C4-2B (cell line): ENCODE measurements at regions not wholly inside any gene's neighbourhood (a gene's known extent, or its start where the extent isn't known, plus 50 kb on each side); places are given as distances from the start of the nearest gene placed in this dataset.

Experiments used
- H3K27ac ChIP-seq: fragments of 450-650 bp; 2 replicates; pipeline ENCODE4 v1.5.1; 2017
- CTCF ChIP-seq: fragments of 450-650 bp; conservative IDR thresholded peaks from 2 replicates; pipeline ENCODE4 v1.5.1; 2017; ENCODE audit warnings: mild to moderate bottlenecking
- ZFX ChIP-seq: fragments of 450-650 bp; IDR thresholded peaks from 2 replicates; pipeline ENCODE4 v1.6.1; 2017

DNA sequence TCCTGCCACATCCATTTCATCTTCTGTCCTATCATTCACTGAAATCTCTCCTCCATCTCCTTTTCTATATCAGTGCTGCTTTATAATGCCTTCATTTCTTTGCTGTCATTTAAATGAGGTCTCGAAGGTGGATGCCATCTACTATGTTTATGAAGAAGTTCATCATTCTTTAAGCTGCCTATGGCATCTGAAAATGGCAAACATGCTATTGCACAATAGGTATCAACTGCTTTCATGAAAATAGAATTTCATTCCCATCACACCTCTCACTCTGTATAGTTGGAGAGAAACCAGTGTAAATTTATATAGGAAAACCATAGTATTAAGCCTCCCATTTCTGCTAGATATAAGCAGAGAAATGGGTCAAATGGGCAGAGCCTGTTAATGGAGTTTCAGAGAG lies 100.2 kb downstream of the FGF9 start:
- H3K27ac ChIP-seq, result no peak overlapping the region
- TF ChIP-seq ZFX, result no peak
- no peak for TF ChIP-seq CTCF

DNA sequence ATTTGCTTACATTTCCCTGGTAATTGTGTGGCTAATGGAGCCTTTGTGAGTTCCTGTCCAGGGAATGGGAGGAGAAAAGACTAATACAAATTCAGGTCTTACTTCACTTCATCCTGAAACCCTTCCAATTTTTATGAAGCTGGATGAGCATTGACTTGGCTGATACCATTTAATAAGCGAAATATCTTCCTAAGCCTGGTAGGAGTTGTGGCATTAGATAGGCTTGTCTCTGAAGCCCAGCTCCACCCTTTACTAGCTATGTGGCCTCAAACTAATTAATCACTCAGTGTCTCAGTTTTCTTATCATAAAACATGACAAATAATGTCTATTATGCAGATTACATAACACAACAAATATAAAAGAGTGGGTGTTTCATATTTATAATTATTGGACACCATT lies 106.3 kb downstream of the FGF9 start:
- no peak overlapping the region for H3K27ac ChIP-seq
- TF ChIP-seq ZFX, result no peak
- no peak for TF ChIP-seq CTCF

GRCh38 chr13:21777813-21778212 lies 106.9 kb downstream of the FGF9 start:
- TF ChIP-seq ZFX, result no peak
- TF ChIP-seq CTCF, result 0 out of 2 replicates have a peak, but pooled peaks have one; percentile 0
- no peak overlapping the region for H3K27ac ChIP-seq

DNA sequence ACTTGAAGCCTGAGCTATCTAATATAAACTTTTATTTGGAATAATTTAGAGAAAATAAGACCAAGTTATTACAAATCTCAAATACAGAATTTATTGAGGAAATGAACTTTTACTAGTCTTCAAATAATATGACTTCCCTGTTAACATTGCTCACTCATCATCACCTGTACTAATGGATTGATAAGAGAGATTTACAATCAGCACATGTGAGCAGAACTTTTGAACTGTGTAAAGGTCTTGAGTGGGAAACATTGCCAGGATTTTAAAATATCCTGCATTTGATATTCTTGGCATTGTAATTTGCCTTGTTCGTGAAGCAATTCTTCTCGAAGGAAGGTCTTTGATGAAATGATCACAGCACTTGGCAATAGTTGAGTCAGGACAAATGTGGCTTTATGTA lies 111.9 kb downstream of the FGF9 start:
- no peak for TF ChIP-seq ZFX
- TF ChIP-seq CTCF, result no peak
- H3K27ac ChIP-seq, result no peak overlapping the region

DNA sequence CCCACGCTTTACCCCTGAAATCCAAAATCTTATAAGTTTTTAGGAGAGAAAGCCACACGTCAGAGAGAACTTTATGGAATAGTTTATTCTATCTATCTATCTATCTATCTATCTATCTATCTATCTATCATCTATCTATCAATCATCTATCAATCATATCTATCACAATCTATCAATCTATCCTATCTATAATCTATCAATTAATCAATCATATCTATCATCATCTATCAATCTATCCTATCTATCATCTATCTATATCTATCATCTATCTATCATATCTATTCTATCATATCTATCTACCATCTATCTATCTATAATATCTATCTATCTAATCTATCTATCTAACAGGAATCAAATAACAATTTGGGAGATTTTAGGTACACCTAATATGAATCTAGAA lies 115.1 kb downstream of the FGF9 start:
- no peak overlapping the region for H3K27ac ChIP-seq
- TF ChIP-seq CTCF, result no peak
- no peak for TF ChIP-seq ZFX

- H3K27ac ChIP-seq, result no peak overlapping the region
- TF ChIP-seq CTCF, result no peak
- TF ChIP-seq ZFX, result no peak
These were observed 125.2 kb downstream of the FGF9 start for GRCh38 chr13:21796066-21796465.

- H3K27ac ChIP-seq, result no peak overlapping the region
- TF ChIP-seq ZFX, result no peak
- TF ChIP-seq CTCF, result no peak
These were observed 126.1 kb downstream of the FGF9 start for GRCh38 chr13:21796775-21797514.
